GM18873 (cell line): ENCODE measurements at regions not wholly inside any gene's neighbourhood (a gene's known extent, or its start where the extent isn't known, plus 50 kb on each side); places are given as distances from the start of the nearest gene placed in this dataset.

ENCODE experiments used
- ATAC-seq: cut with Tn5 transposase; IDR thresholded peaks from one replicate; pipeline ENCODE4 v1.9.1; 2021; ENCODE audit warnings: mild to moderate bottlenecking, moderate library complexity, moderate number of reproducible peaks; ENCODE audit not compliant: unreplicated experiment, low FRiP score

DNA sequence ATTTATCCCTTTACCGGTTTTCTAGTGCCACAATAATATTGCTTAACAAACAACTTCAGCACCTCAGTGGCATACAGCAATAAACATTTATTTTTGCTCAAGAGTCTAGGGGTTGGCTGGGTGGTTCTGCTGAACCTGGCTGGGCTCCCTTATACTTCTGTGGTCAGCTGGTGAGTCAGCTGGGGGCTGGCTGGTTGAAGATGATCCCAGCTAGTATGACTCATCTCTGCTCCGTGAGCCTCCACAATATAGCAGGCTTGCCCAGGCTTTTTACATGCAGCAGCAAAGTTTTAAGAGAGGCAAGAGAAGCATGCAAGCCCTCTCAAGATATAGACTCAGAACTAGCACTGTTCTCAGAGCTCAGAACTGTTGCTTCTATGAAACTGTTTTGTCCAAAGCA is 523.5 kb upstream of the CLINT1 start:
- peak; percentile 90 for ATAC-seq

DNA sequence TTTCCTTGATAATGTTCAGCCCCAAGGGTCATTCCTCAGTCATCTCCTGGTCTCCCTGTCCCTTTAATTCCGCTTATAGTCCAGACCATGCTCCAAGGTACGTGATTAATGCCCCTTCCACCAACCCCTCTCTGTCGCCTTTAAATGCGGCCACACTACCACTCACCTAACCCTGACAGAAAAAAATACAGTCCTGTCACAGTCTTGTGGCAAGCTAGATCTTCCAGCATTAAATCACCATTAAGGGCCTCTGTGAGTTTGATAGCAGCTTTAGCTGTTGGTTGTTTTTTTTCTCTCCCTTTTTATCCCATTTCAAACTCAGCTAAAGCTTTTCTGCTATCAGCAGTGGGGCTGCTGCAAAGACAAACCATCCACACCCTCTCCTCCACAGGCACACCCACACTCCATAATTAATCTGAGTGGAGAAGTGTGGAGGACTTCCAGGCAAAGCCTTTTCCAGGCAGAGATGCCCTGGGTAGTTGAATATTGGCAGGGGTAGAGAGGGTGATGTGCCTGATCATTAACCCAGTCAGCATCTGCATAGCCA is 522.7 kb upstream of the CLINT1 start:
- no peak for ATAC-seq

DNA sequence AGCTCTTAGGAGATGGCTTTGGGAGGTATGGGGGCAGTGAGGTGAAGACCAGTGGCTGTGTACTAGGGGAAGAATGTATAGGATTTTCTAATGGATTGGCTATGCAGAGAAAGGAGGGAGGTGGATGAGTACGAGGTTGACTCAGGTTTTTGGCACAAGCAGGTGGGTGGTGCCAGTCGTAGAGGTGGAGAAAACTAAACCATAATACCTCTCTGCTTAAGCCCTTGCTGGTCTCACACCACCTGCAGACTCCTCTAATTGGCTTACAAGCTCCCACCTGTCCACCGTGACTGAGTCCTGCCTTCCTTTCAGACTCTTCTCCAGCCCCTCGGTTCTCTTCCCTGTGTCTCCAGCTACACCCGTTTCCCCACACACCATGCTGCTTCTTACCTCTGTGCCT is 521.7 kb upstream of the CLINT1 start:
- no peak for ATAC-seq

DNA sequence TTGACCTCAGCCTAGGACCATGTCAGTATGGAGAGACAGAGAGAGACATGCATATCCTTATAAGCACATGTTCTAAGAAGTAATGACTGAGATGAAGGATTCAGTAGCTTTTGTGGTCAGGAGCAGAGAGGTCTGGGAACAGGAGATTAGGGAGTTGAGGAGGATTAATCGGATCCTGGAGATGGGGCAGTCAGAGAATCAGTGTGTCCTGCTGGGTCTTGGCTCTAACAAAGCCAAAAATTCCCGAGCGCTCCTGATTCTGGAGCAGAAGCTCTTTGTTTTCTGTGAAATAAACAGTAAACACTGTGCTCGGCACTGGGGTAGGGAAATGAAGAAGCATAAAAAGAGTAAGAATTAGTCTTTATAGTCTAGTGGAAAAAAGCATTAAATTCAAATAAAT is 520.0 kb upstream of the CLINT1 start:
- ATAC-seq = no peak

DNA sequence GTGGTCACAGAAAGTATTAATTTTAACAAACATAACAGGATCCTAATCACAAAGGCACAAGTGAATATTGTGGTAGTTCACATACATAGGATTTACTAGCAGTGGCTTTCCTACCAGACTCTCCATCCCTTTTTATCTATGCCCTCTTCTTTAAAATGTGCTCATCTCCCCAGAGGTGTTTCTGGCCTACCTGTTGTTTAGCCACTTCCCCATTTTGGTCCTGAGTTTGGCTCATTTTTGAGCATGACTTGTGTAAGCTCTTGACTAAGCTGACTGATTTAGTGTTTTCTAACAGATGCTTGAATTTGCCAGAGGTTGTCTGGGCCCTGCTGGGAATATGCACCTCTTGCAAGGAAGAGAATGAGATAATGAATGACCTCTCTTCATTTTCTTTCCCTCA is 517.7 kb upstream of the CLINT1 start:
- ATAC-seq = no peak

DNA sequence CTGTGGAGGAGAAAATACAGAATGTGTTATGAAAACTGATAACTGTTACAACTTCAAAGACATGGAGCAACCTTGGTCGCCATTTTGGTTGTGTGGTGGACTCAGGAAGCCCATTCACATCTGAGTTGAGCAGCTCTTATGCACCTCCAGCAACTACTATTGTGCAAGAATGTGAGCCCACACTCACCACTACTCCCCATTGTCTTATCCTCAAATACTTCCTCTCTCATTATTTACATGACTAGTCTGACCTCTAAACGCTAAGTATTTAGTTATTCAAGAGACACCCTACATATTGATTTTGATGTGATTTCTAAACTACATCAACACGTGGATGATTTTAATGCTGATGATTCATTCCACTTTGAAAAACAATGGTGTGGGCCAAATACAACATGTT is 516.6 kb upstream of the CLINT1 start:
- no peak for ATAC-seq

DNA sequence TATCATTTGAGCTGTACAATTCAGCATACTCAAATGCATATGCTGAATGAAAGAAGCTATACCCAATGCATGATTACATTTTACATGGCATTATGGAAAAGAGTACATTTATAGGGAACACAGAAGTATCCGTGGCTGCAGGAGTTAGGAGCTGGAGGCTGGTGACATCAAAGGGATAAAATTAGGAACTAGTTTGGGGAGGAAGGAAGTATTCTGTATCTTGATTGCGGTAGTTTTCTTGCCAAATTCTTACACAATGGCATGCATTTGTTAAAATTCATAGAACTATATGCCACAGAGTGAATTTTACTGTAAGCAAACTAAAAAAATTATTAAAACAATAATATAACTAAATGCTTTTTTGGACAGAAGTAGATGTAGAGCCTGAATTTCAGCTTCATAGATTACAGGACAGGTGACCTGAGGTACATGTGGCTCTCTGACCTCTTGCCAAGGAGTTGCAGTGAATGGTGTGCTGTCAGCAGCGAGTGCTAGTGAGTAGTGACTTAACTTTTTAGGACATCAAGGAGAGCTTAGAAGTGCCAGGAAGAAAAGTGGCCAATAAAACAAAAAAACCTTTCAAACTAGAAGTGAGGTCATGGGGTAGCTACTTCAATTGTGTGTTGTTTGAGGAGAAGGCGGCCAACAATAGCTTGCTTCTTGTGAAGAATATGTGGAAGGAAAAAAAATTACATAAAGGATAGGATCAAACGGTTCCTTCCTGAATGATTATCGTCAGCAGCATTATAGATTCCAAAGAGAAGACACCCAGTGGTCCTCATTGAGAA is 514.9 kb upstream of the CLINT1 start:
- ATAC-seq = no peak

DNA sequence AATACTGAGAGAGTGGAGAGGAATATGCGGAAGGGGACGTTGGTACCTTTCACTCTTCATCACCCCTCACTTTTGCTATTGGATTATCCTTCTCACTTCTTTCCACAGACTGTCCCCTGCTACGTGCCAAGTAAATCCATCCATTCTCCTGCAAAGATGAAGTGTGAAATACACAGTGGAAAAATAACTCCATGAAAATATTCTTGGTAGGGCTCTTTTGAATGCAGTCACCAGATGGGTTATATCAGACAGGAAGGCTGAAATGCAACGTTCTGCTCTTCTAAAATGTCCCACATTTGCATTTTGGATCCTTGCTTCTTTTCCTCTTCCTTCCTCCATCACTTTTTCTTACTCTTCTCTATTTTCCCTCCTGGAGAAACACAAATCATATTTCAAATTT is 510.3 kb upstream of the CLINT1 start:
- no peak for ATAC-seq

DNA sequence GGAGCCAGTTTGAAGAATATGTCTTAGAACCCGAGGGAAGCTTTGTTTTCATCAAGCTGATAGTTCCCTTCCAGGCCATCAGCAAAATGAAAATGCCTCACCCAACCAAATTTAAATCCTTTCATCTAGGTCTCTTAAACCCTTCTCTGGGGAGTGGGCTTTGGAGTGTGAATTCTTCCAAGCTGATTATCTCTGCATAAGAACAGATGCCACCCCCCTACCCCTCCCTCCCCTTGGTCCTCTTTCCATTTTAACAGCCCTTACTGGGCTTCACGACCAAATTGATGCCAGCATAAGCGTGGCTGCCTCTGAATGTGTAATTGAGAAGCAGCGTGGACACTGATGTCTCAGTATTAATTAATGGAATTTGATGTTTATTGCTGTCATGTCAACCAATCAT is 509.7 kb upstream of the CLINT1 start:
- ATAC-seq = no peak

DNA sequence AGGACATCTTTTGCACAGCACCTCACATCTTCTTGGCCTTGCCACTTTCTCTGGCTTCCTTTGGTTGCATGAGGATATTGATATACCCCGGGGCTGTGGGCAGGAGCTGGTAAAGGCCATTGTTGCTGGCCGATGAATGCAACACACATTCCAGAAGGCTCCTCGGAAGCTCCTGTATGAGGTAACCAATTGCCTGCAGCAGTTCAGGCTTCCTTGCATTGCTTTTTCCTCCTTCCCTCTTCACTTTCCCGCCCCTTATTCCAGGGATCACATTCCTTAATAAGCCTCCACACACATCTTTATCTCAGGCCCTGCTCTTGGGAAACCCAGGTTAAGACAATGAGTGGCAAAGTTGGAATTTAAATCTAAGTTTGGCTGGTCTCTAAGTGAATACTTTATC is 505.4 kb upstream of the CLINT1 start:
- no peak for ATAC-seq

DNA sequence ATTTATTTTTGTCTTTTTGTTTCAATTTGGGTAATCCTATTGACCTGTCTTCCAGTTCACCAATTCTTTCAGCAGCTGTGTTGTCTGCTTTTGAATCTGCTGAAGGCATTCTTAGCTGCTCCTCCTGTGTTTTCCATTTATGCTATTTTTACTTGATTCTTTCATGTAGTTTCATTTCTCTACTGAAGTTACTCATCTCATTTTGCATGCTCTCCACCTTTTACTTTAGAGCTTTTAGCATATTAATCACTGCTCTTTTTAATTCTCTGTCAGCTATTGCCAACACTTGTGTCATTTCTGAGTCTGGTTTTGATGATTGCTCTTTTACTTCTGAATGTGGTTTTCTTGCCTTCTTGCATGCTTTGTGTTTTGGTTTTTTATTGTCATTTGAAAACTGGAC is 496.0 kb upstream of the CLINT1 start:
- no peak for ATAC-seq

DNA sequence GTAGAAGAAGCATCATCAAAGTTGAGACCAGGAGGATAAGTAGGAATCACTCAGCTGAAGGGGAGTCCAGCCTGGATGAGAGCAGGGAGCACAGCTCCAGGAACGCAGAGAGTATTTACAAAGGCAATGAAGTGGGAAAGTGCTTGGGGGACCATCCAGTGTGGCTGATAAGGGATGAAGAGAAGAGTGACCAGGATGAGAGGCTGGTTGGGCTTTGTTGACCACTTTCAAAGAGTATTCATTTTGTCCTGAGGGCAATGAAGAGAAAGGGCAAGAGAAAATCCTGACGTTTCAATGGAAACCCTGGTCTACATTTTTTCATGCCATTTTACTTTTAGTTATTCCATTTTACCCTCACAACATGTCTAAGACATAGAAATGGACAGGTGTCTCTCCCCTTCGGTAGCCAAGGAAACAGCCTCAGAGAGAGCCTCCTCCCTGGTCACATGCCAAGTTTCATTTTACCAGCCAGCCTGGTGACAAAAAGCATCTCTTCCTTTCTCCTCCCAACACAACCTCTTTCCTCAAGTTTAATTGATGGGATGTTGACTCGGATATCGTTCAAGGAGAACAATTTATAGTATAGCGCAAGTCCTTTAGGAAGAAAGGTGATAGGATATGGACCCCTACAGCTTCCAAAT is 492.7 kb upstream of the CLINT1 start:
- no peak for ATAC-seq

DNA sequence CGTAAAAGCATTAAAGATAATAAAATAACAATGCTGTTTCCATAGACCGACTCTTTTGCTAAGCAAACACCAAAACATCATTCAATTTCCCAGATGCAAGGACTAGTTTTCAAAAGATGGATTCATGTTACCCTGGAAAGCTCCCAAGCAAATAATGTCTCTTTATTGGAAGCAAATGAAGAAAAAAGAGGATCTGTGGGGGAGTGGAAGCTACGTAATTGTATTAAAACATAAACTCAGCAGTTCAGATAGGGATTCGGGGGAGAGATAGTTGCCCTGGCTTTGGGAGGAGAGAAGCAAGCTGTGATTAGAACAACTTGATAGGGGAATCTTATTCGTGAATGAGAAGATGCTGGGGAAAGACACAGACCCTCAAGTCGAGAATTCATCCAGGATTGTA is 491.0 kb upstream of the CLINT1 start:
- no peak for ATAC-seq

DNA sequence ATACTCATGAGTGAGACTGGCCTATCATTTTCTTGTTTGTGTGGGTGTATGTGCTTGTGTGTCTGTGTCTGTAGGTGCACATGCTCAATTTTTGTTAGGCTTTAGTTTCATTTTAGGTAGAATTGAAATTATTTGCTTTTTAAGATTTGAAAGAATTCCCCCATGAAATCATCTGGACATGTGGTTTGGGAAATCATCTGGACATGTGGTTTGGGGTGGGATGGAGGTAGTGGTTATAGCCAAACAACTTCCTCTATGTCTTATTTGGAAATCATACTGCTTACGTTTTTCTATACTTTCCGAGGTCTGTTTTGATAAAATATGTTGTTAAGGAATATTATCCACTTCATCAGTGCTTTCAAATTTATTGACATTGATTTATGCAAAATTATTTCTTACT is 485.4 kb upstream of the CLINT1 start:
- ATAC-seq = no peak

DNA sequence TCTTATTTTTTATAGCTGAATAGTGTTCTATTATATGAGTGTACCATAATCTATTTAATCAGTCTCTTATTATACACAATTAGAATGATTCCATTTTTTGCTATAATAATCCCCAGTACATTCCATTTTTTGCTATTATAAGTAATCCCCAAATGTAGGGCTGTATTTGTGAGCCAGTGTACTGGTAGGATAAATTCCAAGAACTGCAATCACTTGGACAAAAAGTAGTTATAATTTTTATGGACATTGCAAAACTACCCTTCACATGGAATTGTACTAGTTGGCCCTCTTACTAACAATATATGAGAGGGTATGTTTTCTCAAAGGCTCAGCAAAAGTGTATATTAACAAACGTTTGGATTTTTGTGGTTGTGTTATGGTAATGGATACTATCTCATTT is 481.7 kb upstream of the CLINT1 start:
- ATAC-seq = no peak

DNA sequence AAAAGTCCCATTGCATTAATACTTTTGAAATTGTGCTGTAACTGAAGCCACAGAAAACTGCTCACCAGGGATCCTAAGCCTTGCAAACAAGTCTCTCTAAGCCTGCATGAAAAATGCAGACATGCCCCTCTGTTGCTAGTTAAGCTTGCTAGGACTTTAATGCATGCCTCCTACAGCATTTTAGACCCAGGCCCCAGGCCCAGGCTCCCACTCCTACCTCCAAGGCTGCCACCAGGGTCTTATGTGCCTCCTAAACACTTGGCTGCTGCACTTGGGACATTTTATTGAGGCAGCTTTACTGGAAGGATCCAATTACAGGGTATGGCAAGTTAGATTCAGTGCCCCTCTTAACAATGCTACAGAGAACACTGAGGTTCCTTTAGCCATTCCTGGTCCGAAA is 467.3 kb upstream of the CLINT1 start:
- no peak for ATAC-seq

DNA sequence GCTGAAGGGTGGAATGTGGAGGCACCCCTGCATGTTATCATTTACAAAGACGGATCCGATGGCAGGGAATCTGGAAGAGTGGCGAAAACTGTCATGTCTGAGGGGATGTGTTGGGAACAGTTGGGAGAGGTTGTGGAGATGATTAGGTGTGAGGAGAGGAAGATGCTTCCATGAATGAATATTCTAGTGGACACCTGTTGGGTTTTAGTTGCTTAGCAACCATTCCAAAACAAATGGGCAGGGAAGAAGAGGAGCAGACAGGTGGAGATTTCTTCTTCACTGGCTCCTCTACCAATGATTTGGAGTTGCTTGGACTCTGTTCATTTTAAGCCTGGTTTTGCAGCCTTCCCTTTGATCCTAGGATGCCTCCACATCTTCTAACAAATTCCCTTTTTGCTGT is 465.3 kb upstream of the CLINT1 start:
- no peak for ATAC-seq

DNA sequence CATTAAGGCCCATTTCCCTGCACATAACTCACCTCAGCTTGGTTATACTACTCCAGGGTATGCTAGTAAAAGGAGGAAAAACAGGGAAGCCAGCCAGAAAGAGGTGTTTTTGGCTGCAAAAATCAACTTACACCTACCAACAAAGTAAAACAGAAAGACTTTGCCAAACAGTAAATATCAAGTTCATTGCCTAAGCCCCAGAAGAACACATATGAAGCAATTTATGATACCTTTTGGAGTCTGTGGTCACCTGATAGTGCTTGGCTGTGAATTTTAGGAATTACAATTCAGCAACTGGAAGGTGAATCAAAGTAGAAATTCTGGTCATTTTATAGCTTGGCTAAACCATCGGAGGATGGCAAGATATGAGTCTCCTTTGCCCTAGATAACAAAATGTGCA is 463.7 kb upstream of the CLINT1 start:
- no peak for ATAC-seq

DNA sequence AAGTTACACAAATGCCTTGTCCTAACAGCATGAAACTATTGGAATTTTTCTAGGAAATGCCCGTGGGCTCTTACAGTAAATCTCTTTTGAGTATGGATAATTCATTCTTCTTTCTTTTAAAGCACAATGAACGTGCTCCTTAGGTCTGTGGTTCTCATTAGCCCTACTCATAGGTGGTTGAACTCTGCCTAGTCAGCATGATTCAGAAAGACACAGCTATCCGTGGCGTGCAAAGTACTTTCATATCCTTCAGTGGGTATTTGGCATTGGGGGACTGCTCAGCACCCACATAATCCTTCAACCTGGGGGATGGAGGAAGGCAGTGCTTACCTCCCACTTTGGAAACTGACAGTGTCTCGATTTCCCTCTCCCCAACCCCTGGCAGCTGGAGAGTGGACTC is 462.0 kb upstream of the CLINT1 start:
- ATAC-seq = no peak

DNA sequence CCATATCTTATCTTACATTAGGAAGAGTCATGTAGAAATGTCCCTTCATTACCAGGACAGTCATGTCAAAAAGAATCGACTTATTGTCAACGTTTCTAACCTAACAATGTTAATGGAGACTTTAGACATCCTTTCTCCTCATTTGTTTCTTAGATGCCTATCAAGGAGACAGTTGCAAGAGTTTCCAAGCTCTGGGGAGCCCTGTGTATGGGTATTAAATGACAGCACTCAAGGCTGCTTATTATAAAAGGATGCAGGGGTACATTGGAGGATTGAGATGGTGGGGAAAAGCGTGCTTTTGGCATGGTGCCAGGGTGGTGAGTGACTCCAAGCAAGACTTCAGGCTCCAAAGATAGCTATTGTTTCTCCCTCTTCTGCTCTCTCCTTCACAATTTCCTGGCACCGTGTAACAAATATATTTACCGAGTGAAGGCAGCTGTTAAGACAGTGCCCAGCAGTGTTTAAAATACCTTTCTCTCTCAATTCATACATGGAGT is 461.3 kb upstream of the CLINT1 start:
- ATAC-seq = no peak

DNA sequence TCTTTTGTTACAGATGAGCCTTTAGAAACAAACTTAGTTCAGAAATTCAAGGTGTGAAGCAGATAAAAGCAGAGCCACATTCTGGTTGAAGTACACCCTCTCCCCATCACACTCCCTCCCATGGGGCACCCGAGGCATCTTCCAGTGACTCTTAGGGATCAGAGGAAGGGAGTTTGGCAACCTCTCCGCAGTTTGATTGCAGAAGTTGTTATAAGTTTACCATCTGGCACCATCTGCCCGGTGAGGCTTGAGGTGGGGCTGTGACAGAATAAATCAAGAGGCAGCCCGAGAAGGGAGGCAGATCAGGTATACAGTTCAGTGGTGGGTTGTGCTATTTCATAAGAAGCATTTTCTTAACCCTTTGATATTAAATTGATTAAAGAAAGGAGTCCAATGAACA is 458.6 kb upstream of the CLINT1 start:
- no peak for ATAC-seq
